Lower leg skin (tissue), 4 donors: ENCODE measurements at regions not wholly inside any gene's neighbourhood (a gene's known extent, or its start where the extent isn't known, plus 50 kb on each side); places are given as distances from the start of the nearest gene placed in this dataset.
A peak's percentile ranks its signal among the peaks of the same experiment; 100 is the strongest.

ENCODE experiments used
- DNase-seq, 2 donors: peaks; one replicate each; pipeline ENCODE4 v3.0.0-alpha.2; 2019; ENCODE audit warnings: low spot score in 2 of 2
- H3K4me3 ChIP-seq: fragments of 200-600 bp; sonication (generic); 2 replicates; pipeline ENCODE4 v1.5.1; 2017; ENCODE audit warnings: mild to moderate bottlenecking, low read depth; ENCODE audit not compliant: poor library complexity, severe bottlenecking
- CTCF ChIP-seq, 3 donors: fragments of 450-650 bp; IDR thresholded peaks; one replicate each; pipeline ENCODE4 v1.5.1; 2016; ENCODE audit warnings: antibody characterized with exemption in 3 of 3, mild to moderate bottlenecking in 3 of 3, moderate library complexity in 2 of 3
- POLR2A ChIP-seq, 2 donors: fragments of 450-650 bp; IDR thresholded peaks; one replicate each; pipeline ENCODE4 v1.6.1; 2016 to 2017; ENCODE audit warnings: antibody characterized with exemption in 2 of 2, mild to moderate bottlenecking in 1 of 2, moderate library complexity in 1 of 2
- WGBS, 2 donors: methylation state at CpG; one replicate each; pipeline ENCODE4 v1.1.5; 2018; 5-methylcytosine and 5-hydroxymethylcytosine counted together
- intact Hi-C: fragments of 100-400 bp; cut with DNase I; formaldehyde crosslinking; loops from one replicate; pipeline ENCODE4 v1.15.0; 2023; ENCODE audit warnings: low total_unique reads

- 76 to 79% methylated on average over 5 of the region's 5 CpGs for WGBS, 2 donors
- no peak overlapping the region for H3K4me3 ChIP-seq
- DNase-seq, result peak in 1 of 2 donors; percentile 81
- no peak for TF ChIP-seq CTCF (IDR thresholded peaks at IDR 0.05)
- intact Hi-C loops, result no loop called here
Observed at GRCh38 chr13:99041788-99042187, 63.9 kb upstream of the DOCK9 start.

- 80 to 89% methylated on average over 4 of the region's 4 CpGs for WGBS, 2 donors
- TF ChIP-seq POLR2A (IDR thresholded peaks at IDR 0.05), result no peak
- TF ChIP-seq CTCF (IDR thresholded peaks at IDR 0.05), result no peak
- DNase-seq, result no peak
- intact Hi-C loops, result no loop called here
- H3K4me3 ChIP-seq, result no peak overlapping the region
Observed at GRCh38 chr13:99042521-99043250, 64.8 kb upstream of the DOCK9 start.

- no peak for TF ChIP-seq CTCF (IDR thresholded peaks at IDR 0.05)
- no peak for TF ChIP-seq POLR2A (IDR thresholded peaks at IDR 0.05)
- no peak for DNase-seq
- intact Hi-C loops, result no loop called here
- 74 to 82% methylated on average over 4 of the region's 4 CpGs for WGBS, 2 donors
- H3K4me3 ChIP-seq, result no peak overlapping the region
Observed at GRCh38 chr13:99043831-99044231, 66.0 kb upstream of the DOCK9 start.

GRCh38 chr13:99044764-99045163 lies 66.9 kb upstream of the DOCK9 start:
- intact Hi-C loops, result loop anchor here (1.0 kb wide), 1 partner anchor 18 kb away; no protein-coding TSS in a partner anchor
- no peak for TF ChIP-seq POLR2A (IDR thresholded peaks at IDR 0.05)
- TF ChIP-seq CTCF (IDR thresholded peaks at IDR 0.05), result no peak
- no peak overlapping the region for H3K4me3 ChIP-seq
- no peak for DNase-seq
- 65 to 73% methylated on average over 4 of the region's 4 CpGs for WGBS, 2 donors

- TF ChIP-seq POLR2A (IDR thresholded peaks at IDR 0.05), result no peak
- no peak for TF ChIP-seq CTCF (IDR thresholded peaks at IDR 0.05)
- 74 to 81% methylated on average over 1 of the region's 1 CpG for WGBS, 2 donors
- intact Hi-C loops, result loop anchor here (1.0 kb wide), 1 partner anchor 19 kb away; no protein-coding TSS in a partner anchor
- no peak for DNase-seq
- no peak overlapping the region for H3K4me3 ChIP-seq
Observed at GRCh38 chr13:99045396-99045795, 67.5 kb upstream of the DOCK9 start.

- DNase-seq, result no peak
- intact Hi-C loops, result no loop called here
- WGBS, 2 donors, result 56 to 57% methylated on average over 4 of the region's 4 CpGs
- TF ChIP-seq CTCF (IDR thresholded peaks at IDR 0.05) (no peak), POLR2A (IDR thresholded peaks at IDR 0.05) (no peak)
- no peak overlapping the region for H3K4me3 ChIP-seq
Observed at GRCh38 chr13:99046851-99047250, 69.0 kb upstream of the DOCK9 start.
